H9 (cell line): ENCODE measurements at regions not wholly inside any gene's neighbourhood (a gene's known extent, or its start where the extent isn't known, plus 50 kb on each side); places are given as distances from the start of the nearest gene placed in this dataset.

Source experiments
- DNase-seq: peaks from one replicate; pipeline ENCODE4 v3.0.0-alpha.2; 2017
- H2AFZ ChIP-seq: one replicate; pipeline ENCODE4 v1.6.1; 2013; ENCODE audit warnings: mild to moderate bottlenecking, low read length, control low read depth, moderate library complexity
- H2AK5ac ChIP-seq: 2 replicates; pipeline ENCODE4 v1.6.1; 2013; ENCODE audit warnings: low read length, control low read depth, mixed read lengths; ENCODE audit not compliant: insufficient read length
- H2BK120ac ChIP-seq: one replicate; pipeline ENCODE4 v1.6.1; 2013; ENCODE audit warnings: low read depth, mild to moderate bottlenecking, low read length, control low read depth, inconsistent platforms; ENCODE audit not compliant: poor library complexity, severe bottlenecking
- H2BK12ac ChIP-seq: 2 replicates; pipeline ENCODE4 v1.6.1; 2013; ENCODE audit warnings: low read length, control low read depth, mixed read lengths, low read depth; ENCODE audit not compliant: insufficient read length
- H2BK15ac ChIP-seq: 2 replicates; pipeline ENCODE4 v1.6.1; 2013; ENCODE audit warnings: low read depth, low read length, control low read depth
- H2BK20ac ChIP-seq: one replicate; pipeline ENCODE4 v1.6.1; 2013; ENCODE audit warnings: low read depth, mild to moderate bottlenecking, low read length, control low read depth, inconsistent platforms; ENCODE audit not compliant: poor library complexity, severe bottlenecking
- H2BK5ac ChIP-seq: 2 replicates; pipeline ENCODE4 v1.6.1; 2013; ENCODE audit warnings: low read length, control low read depth, mixed read lengths; ENCODE audit not compliant: insufficient read length
- H3K14ac ChIP-seq: 2 replicates; pipeline ENCODE4 v1.6.1; 2013; ENCODE audit warnings: low read length, control low read depth; ENCODE audit not compliant: insufficient read depth
- H3K18ac ChIP-seq: 2 replicates; pipeline ENCODE4 v1.6.1; 2013; ENCODE audit warnings: low read depth, mild to moderate bottlenecking, mixed read lengths, low read length, control low read depth; ENCODE audit not compliant: insufficient read length
- H3K23ac ChIP-seq: 2 replicates; pipeline ENCODE4 v1.6.1; 2013; ENCODE audit warnings: low read length, control low read depth, mixed read lengths, low read depth; ENCODE audit not compliant: insufficient read length
- H3K23me2 ChIP-seq: 2 replicates; pipeline ENCODE4 v1.6.1; 2013; ENCODE audit warnings: low read depth, mild to moderate bottlenecking, mixed read lengths, low read length, control low read depth; ENCODE audit not compliant: insufficient read length, poor library complexity, severe bottlenecking
- H3K27ac ChIP-seq: 2 replicates; pipeline ENCODE4 v1.5.1; 2013; ENCODE audit warnings: low read length, control low read depth, mixed read lengths, low read depth; ENCODE audit not compliant: insufficient read length
- H3K27me3 ChIP-seq: 2 replicates; pipeline ENCODE4 v1.6.1; 2013; ENCODE audit warnings: low read length, control low read depth, inconsistent platforms; ENCODE audit not compliant: insufficient read depth
- H3K4ac ChIP-seq: 2 replicates; pipeline ENCODE4 v1.6.1; 2013; ENCODE audit warnings: low read depth, mild to moderate bottlenecking, control low read depth, inconsistent platforms, low read length, moderate library complexity
- H3K4me1 ChIP-seq: 2 replicates; pipeline ENCODE4 v1.6.1; 2013; ENCODE audit warnings: low read length, control low read depth, inconsistent platforms; ENCODE audit not compliant: insufficient read depth
- H3K4me2 ChIP-seq: 2 replicates; pipeline ENCODE4 v1.6.1; 2013; ENCODE audit warnings: low read length, control low read depth, mixed read lengths; ENCODE audit not compliant: insufficient read length, insufficient read depth
- H3K56ac ChIP-seq: 2 replicates; pipeline ENCODE4 v1.6.1; 2013; ENCODE audit warnings: low read depth, mild to moderate bottlenecking, mixed read lengths, low read length, control low read depth; ENCODE audit not compliant: insufficient read length
- H3K79me1 ChIP-seq: 2 replicates; pipeline ENCODE4 v1.6.1; 2013; ENCODE audit warnings: low read depth, mild to moderate bottlenecking, moderate library complexity, low read length, control low read depth, inconsistent platforms; ENCODE audit not compliant: insufficient read depth, poor library complexity, severe bottlenecking
- H3K79me2 ChIP-seq: 2 replicates; pipeline ENCODE4 v1.6.1; 2013; ENCODE audit warnings: low read length, control low read depth, inconsistent platforms; ENCODE audit not compliant: insufficient read depth
- H3K9ac ChIP-seq: 2 replicates; pipeline ENCODE4 v1.6.1; 2013; ENCODE audit warnings: low read length, control low read depth, mixed read lengths; ENCODE audit not compliant: insufficient read length; ENCODE audit errors: extremely low read depth
- H3K9me3 ChIP-seq: one replicate; pipeline ENCODE4 v1.6.1; 2013; ENCODE audit warnings: low read depth, low read length, inconsistent platforms; ENCODE audit not compliant: control insufficient read depth
- H3T11ph ChIP-seq: one replicate; pipeline ENCODE4 v1.6.1; 2013; ENCODE audit warnings: mild to moderate bottlenecking, low read length, control low read depth, inconsistent platforms
- H4K20me1 ChIP-seq: one replicate; pipeline ENCODE4 v1.6.1; 2013; ENCODE audit not compliant: control insufficient read depth, insufficient read length, insufficient read depth
- H4K5ac ChIP-seq: 2 replicates; pipeline ENCODE4 v1.6.1; 2013; ENCODE audit warnings: low read depth, mild to moderate bottlenecking, mixed read lengths, low read length, control low read depth; ENCODE audit not compliant: insufficient read length
- H4K8ac ChIP-seq: replicated peaks from 2 replicates; pipeline ENCODE4 v1.6.1; 2013; ENCODE audit warnings: low read length, control low read depth, mixed read lengths, low read depth; ENCODE audit not compliant: insufficient read length
- H4K91ac ChIP-seq: 2 replicates; pipeline ENCODE4 v1.6.1; 2013; ENCODE audit warnings: low read depth, mild to moderate bottlenecking, moderate library complexity, mixed read lengths, low read length, control low read depth; ENCODE audit not compliant: insufficient read length
- H3K27ac Mint-ChIP-seq, 3 experiments: 2 replicates in 2 of 3; 3 replicates in 1 of 3; pipeline ENCODE4 v1.8.0; 2020 to 2021; ENCODE audit warnings: mixed read lengths in 3 of 3, mild to moderate bottlenecking in 1 of 3, moderate library complexity in 1 of 3
- H3K27me3 Mint-ChIP-seq: 2 replicates; pipeline ENCODE4 v1.8.0; 2021; ENCODE audit warnings: low read depth, mild to moderate bottlenecking, moderate library complexity, mixed read lengths
- H3K36me3 Mint-ChIP-seq, 3 experiments: 2 replicates in 2 of 3; 3 replicates in 1 of 3; pipeline ENCODE4 v1.8.0; 2020 to 2021; ENCODE audit warnings: low read depth in 3 of 3, mixed read lengths in 3 of 3; ENCODE audit not compliant: insufficient read depth in 1 of 3
- H3K4me1 Mint-ChIP-seq, 2 experiments: 2 replicates each; pipeline ENCODE4 v1.8.0; 2020; ENCODE audit warnings: mixed read lengths in 2 of 2
- H3K4me3 Mint-ChIP-seq, 2 experiments: 2 replicates in 1 of 2; 3 replicates in 1 of 2; pipeline ENCODE4 v1.8.0; 2020 to 2021; ENCODE audit warnings: mild to moderate bottlenecking in 2 of 2, mixed read lengths in 2 of 2, moderate library complexity in 1 of 2
- H3K9me3 Mint-ChIP-seq, 2 experiments: 2 replicates in 1 of 2; 3 replicates in 1 of 2; pipeline ENCODE4 v1.8.0; 2020; ENCODE audit warnings: mild to moderate bottlenecking in 2 of 2, mixed read lengths in 2 of 2, moderate library complexity in 1 of 2
- WGBS: extraction: QIAGEN DNeasy Blood & Tissue Kit; methylation state at CpG from one replicate; pipeline ENCODE4 v1.1.7; 2013; ENCODE audit warnings: missing lambda C conversion rate, low lambda C conversion rate, mixed read lengths; ENCODE audit not compliant: insufficient read length; ENCODE audit errors: extremely low coverage; 5-methylcytosine and 5-hydroxymethylcytosine counted together
- TF ChIP-seq, protein P1 (sequence below): fragments of 200-600 bp; sonication (generic); conservative IDR thresholded peaks from 3 replicates; pipeline ENCODE4 v1.8.0; 2021; ENCODE audit warnings: antibody characterized with exemption, mild to moderate bottlenecking

DNA sequence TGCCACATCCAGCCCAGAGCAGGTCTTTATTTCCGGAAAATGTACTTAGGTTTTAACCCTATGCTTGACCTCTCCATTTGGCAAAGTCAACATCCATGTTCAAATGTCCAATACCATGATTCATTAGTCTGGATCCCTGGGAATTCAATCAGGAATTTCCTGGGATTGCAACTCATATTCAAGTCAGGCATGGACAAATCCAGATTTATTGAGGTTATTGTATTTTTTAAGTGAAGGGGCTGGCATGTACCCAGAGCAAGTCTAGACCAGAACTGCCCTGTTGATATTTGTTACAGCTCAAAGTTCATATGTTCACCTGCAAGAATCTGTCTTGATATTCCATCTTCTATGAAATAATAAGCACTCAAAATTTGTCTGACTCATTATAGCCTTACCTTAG is 521.1 kb downstream of the ADGRL2 start:
- Mint-ChIP-seq H3K4me3 (no peak overlapping the region), H3K27ac (no peak overlapping the region), H3K27me3 (no peaks in the 10 kb centered on the region; the same call in 1 of the 2 replicates), H3K9me3 (no peaks in the 10 kb centered on the region), H3K36me3 (no peaks in the 10 kb centered on the region), H3K4me1 (peaks cover 1 to 2% of the 10 kb centered on the region in 2 experiments; a peak in 2 of 4 replicates)
- Histone ChIP-seq H3K14ac (no peak overlapping the region), H3K79me2 (no peaks in the 10 kb centered on the region), H2BK12ac (no peak overlapping the region), H3T11ph (no peak overlapping the region), H3K27me3 (no peaks in the 10 kb centered on the region), H2AK5ac (no peak overlapping the region), H2BK15ac (no peak overlapping the region), H4K20me1 (no peaks in the 10 kb centered on the region), H3K4me1 (no peaks in the 10 kb centered on the region), H2BK20ac (no peak overlapping the region), H3K23me2 (no peaks in the 10 kb centered on the region), H4K91ac (no peak overlapping the region), H3K23ac (no peak overlapping the region), H3K56ac (no peak overlapping the region), H3K79me1 (no peaks in the 10 kb centered on the region), H3K4ac (no peak overlapping the region), H3K9ac (no peak overlapping the region), H3K18ac (no peak overlapping the region), H2AFZ (no peak overlapping the region), H2BK5ac (no peak overlapping the region), H2BK120ac (no peak overlapping the region), H3K4me2 (no peak overlapping the region), H4K8ac (no peak overlapping the region), H3K9me3 (no peaks in the 10 kb centered on the region), H3K27ac (no peak overlapping the region), H4K5ac (no peak overlapping the region)
- DNase-seq: no peak
- TF ChIP-seq, protein P1, sequence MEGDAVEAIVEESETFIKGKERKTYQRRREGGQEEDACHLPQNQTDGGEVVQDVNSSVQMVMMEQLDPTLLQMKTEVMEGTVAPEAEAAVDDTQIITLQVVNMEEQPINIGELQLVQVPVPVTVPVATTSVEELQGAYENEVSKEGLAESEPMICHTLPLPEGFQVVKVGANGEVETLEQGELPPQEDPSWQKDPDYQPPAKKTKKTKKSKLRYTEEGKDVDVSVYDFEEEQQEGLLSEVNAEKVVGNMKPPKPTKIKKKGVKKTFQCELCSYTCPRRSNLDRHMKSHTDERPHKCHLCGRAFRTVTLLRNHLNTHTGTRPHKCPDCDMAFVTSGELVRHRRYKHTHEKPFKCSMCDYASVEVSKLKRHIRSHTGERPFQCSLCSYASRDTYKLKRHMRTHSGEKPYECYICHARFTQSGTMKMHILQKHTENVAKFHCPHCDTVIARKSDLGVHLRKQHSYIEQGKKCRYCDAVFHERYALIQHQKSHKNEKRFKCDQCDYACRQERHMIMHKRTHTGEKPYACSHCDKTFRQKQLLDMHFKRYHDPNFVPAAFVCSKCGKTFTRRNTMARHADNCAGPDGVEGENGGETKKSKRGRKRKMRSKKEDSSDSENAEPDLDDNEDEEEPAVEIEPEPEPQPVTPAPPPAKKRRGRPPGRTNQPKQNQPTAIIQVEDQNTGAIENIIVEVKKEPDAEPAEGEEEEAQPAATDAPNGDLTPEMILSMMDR: no peak
- WGBS: no CpG with 5 or more reads among the region's 1 CpG
